Glutamatergic neuron (in vitro differentiated cells): ENCODE measurements at regions not wholly inside any gene's neighbourhood (a gene's known extent, or its start where the extent isn't known, plus 50 kb on each side); places are given as distances from the start of the nearest gene placed in this dataset.

Experiments used
- DNase-seq: peaks from one replicate; pipeline ENCODE4 v3.0.0; 2022
- H3K27ac Mint-ChIP-seq: one replicate; pipeline ENCODE4 v1.8.0; 2020; ENCODE audit warnings: mild to moderate bottlenecking, mixed read lengths, inconsistent platforms; ENCODE audit not compliant: unreplicated experiment
- H3K27me3 Mint-ChIP-seq: one replicate; pipeline ENCODE4 v1.8.0; 2020; ENCODE audit warnings: mild to moderate bottlenecking, moderate library complexity, mixed read lengths, inconsistent platforms; ENCODE audit not compliant: unreplicated experiment
- H3K36me3 Mint-ChIP-seq: one replicate; pipeline ENCODE4 v1.8.0; 2020; ENCODE audit warnings: mild to moderate bottlenecking, mixed read lengths, inconsistent platforms; ENCODE audit not compliant: unreplicated experiment
- H3K4me1 Mint-ChIP-seq: one replicate; pipeline ENCODE4 v1.8.0; 2020; ENCODE audit warnings: mild to moderate bottlenecking, low read depth, mixed read lengths, inconsistent platforms; ENCODE audit not compliant: unreplicated experiment
- H3K4me3 Mint-ChIP-seq: one replicate; pipeline ENCODE4 v1.8.0; 2020; ENCODE audit warnings: mild to moderate bottlenecking, mixed read lengths, inconsistent platforms; ENCODE audit not compliant: unreplicated experiment
- H3K9me3 Mint-ChIP-seq: one replicate; pipeline ENCODE4 v1.8.0; 2020; ENCODE audit warnings: mild to moderate bottlenecking, moderate library complexity, mixed read lengths, inconsistent platforms; ENCODE audit not compliant: unreplicated experiment
- CTCF ChIP-seq: fragments of 200-600 bp; sonication (generic); IDR thresholded peaks from one replicate; pipeline ENCODE4 v1.5.0; 2021; ENCODE audit not compliant: partially characterized antibody, unreplicated experiment

- Mint-ChIP-seq H3K4me3 (no peak overlapping the region), H3K4me1 (peaks cover 2% of the 10 kb centered on the region), H3K27me3 (peaks cover 4% of the 10 kb centered on the region), H3K9me3 (no peaks in the 10 kb centered on the region), H3K27ac (no peak overlapping the region), H3K36me3 (peaks cover 9% of the 10 kb centered on the region)
- DNase-seq: no peak
- TF ChIP-seq CTCF: no peak
Measured at GRCh38 chr5:15002791-15003190, 131.2 kb upstream of the ANKH start.

- H3K27me3 Mint-ChIP-seq: peaks cover 4% of the 10 kb centered on the region
- H3K9me3 Mint-ChIP-seq: no peaks in the 10 kb centered on the region
- H3K27ac Mint-ChIP-seq: no peak overlapping the region
- no peak for TF ChIP-seq CTCF
- no peaks in the 10 kb centered on the region for H3K4me1 Mint-ChIP-seq
- H3K4me3 Mint-ChIP-seq: no peak overlapping the region
- DNase-seq: no peak
- peaks cover 9% of the 10 kb centered on the region for H3K36me3 Mint-ChIP-seq
Measured at GRCh38 chr5:15002173-15002572, 130.6 kb upstream of the ANKH start.

GRCh38 chr5:15001517-15001916 is 129.9 kb upstream of the ANKH start:
- H3K36me3 Mint-ChIP-seq: peaks cover 9% of the 10 kb centered on the region
- H3K4me3 Mint-ChIP-seq: no peak overlapping the region
- H3K27me3 Mint-ChIP-seq: peaks cover 4% of the 10 kb centered on the region
- no peaks in the 10 kb centered on the region for H3K4me1 Mint-ChIP-seq
- no peak for DNase-seq
- no peaks in the 10 kb centered on the region for H3K9me3 Mint-ChIP-seq
- no peak for TF ChIP-seq CTCF
- H3K27ac Mint-ChIP-seq: no peak overlapping the region

- DNase-seq: no peak
- Mint-ChIP-seq H3K9me3 (no peaks in the 10 kb centered on the region), H3K36me3 (peaks cover 9% of the 10 kb centered on the region), H3K27me3 (peaks cover 4% of the 10 kb centered on the region), H3K4me3 (no peak overlapping the region), H3K27ac (no peak overlapping the region), H3K4me1 (no peaks in the 10 kb centered on the region)
- no peak for TF ChIP-seq CTCF
Measured at GRCh38 chr5:14998491-14998890, 126.9 kb upstream of the ANKH start.

GRCh38 chr5:14996997-14997396 is 125.4 kb upstream of the ANKH start:
- Mint-ChIP-seq H3K4me1 (no peaks in the 10 kb centered on the region), H3K27ac (no peak overlapping the region), H3K36me3 (peaks cover 9% of the 10 kb centered on the region), H3K27me3 (peaks cover 4% of the 10 kb centered on the region), H3K4me3 (no peak overlapping the region), H3K9me3 (no peaks in the 10 kb centered on the region)
- DNase-seq: no peak
- no peak for TF ChIP-seq CTCF
